Peyer's patch (tissue), 4 donors: ENCODE measurements at regions not wholly inside any gene's neighbourhood (a gene's known extent, or its start where the extent isn't known, plus 50 kb on each side); places are given as distances from the start of the nearest gene placed in this dataset.

Experiments
- DNase-seq, 3 donors: peaks; one replicate each; pipeline ENCODE4 v3.0.0-alpha.2; 2017 to 2019
- H3K27ac ChIP-seq, 4 donors: fragments of 200-600 bp; sonication (generic); one replicate each; pipeline ENCODE4 v1.5.1; 2016 to 2019
- H3K27me3 ChIP-seq, 2 donors: fragments of 200-600 bp; sonication (generic); one replicate each; pipeline ENCODE4 v1.5.1; 2019
- H3K36me3 ChIP-seq, 3 donors: fragments of 200-600 bp; sonication (generic); one replicate each; pipeline ENCODE4 v1.5.1; 2016 to 2019
- H3K4me1 ChIP-seq, 4 donors: fragments of 200-600 bp; sonication (generic); one replicate each; pipeline ENCODE4 v1.5.1; 2016 to 2019
- H3K4me3 ChIP-seq, 4 donors: fragments of 200-600 bp; sonication (generic); 1 replicate in 3 of 4; 2 replicates in 1 of 4; pipeline ENCODE4 v1.5.1; 2016 to 2019; ENCODE audit warnings: mild to moderate bottlenecking in 1 of 4
- H3K9me3 ChIP-seq, 4 donors: fragments of 200-600 bp; sonication (generic); one replicate each; pipeline ENCODE4 v1.5.1; 2016 to 2019; ENCODE audit warnings: mild to moderate bottlenecking in 1 of 4
- POLR2A ChIP-seq, 2 donors: fragments of 450-650 bp; IDR thresholded peaks; one replicate each; pipeline ENCODE4 v1.5.1; 2017; ENCODE audit warnings: antibody characterized with exemption in 2 of 2, mild to moderate bottlenecking in 2 of 2, moderate library complexity in 2 of 2
- TF ChIP-seq, protein P1 (sequence below), 6 experiments: fragments of 450-650 bp in 4 of 6; fragments of 200-600 bp in 2 of 6; sonication (generic) in 1 of 6; IDR thresholded peaks; one replicate each; pipeline ENCODE4 v1.5.1; 2017 to 2019; ENCODE audit warnings: antibody characterized with exemption in 6 of 6, mild to moderate bottlenecking in 3 of 6, moderate library complexity in 1 of 6

DNA sequence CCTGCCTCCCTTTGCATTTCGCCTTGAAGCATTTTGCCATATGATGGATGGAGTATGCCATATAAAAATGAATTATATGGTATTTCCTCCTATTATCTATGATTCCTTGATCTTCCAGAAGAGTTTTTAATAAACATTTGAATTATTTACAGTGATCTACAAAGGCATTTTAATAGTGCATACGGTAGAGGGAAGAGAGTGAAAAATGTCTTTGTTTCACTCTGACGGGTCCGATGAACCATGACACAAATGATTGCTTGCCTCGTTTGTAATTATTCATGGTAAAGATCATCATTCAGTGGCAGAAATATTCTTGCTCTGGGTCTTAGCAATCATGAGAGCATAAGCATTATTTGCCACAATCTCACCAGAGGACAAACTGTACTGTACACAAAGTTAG is 1010.9 kb downstream of the NTRK3 start:
- no peaks in the 10 kb centered on the region for H3K4me1 ChIP-seq
- no peaks in the 10 kb centered on the region for H3K36me3 ChIP-seq
- no peak for TF ChIP-seq POLR2A (IDR thresholded peaks at IDR 0.05)
- no peak for DNase-seq
- no peaks in the 10 kb centered on the region for H3K9me3 ChIP-seq
- H3K4me3 ChIP-seq = no peak overlapping the region
- H3K27me3 ChIP-seq = no peaks in the 10 kb centered on the region
- no peak overlapping the region for H3K27ac ChIP-seq

DNA sequence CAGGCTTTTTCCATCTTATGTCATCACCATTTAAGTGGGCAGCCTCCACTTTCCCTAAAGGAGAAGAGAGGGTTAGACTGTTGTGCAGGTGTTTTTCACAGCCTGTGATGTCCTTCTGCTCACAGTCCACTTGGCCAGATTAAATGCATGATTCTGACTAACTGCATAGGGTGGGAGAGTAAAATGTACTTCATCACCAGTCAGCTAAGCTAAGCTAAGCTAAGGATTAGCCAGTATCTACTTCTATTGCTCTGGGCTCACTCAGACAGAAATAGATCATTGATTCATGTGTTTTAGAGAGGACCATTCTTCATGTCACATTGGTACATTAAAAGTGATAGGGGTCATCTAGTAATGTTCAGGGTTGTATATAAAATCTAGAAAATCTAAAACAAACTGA is 1013.1 kb downstream of the NTRK3 start:
- no peaks in the 10 kb centered on the region for H3K9me3 ChIP-seq
- no peak overlapping the region for H3K4me3 ChIP-seq
- no peak for TF ChIP-seq POLR2A (IDR thresholded peaks at IDR 0.05)
- TF ChIP-seq, protein P1, sequence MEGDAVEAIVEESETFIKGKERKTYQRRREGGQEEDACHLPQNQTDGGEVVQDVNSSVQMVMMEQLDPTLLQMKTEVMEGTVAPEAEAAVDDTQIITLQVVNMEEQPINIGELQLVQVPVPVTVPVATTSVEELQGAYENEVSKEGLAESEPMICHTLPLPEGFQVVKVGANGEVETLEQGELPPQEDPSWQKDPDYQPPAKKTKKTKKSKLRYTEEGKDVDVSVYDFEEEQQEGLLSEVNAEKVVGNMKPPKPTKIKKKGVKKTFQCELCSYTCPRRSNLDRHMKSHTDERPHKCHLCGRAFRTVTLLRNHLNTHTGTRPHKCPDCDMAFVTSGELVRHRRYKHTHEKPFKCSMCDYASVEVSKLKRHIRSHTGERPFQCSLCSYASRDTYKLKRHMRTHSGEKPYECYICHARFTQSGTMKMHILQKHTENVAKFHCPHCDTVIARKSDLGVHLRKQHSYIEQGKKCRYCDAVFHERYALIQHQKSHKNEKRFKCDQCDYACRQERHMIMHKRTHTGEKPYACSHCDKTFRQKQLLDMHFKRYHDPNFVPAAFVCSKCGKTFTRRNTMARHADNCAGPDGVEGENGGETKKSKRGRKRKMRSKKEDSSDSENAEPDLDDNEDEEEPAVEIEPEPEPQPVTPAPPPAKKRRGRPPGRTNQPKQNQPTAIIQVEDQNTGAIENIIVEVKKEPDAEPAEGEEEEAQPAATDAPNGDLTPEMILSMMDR (IDR thresholded peaks at IDR 0.05) = no peak
- no peak overlapping the region for H3K27ac ChIP-seq
- H3K36me3 ChIP-seq = no peaks in the 10 kb centered on the region
- H3K4me1 ChIP-seq = no peaks in the 10 kb centered on the region
- no peaks in the 10 kb centered on the region for H3K27me3 ChIP-seq
- no peak for DNase-seq

DNA sequence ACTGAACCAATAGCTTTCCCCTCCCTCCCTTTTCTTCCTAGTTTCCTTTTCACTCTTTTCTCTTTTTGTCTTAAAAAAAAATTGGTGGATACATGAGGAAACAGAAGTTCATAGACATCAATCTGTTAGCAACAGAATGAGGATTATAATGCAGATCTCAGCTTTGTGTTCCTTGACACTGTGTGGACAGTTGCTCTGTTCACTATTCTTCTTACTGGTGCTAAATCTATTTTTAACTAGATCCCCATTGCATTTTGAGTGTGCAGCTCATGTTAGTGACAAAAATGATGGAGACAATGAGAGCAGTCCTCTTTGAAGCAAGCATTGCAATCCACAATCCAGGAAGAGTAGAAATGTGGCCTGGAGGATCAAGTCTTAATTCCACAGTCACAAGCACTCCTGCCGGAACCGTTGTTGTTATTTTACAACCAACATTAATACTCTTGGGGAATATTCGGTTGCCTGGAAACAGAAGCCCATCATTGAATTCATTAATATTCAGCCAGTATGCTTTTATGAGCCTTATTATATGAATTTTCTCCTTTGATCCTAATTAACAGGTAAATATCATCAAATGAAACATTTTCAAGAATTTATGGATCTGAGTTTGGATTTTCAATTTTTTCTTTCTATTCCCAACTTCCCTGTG is 1016.8 kb downstream of the NTRK3 start:
- Histone ChIP-seq H3K9me3 (no peaks in the 10 kb centered on the region), H3K36me3 (no peaks in the 10 kb centered on the region), H3K27me3 (no peaks in the 10 kb centered on the region), H3K4me1 (no peaks in the 10 kb centered on the region), H3K4me3 (no peak overlapping the region), H3K27ac (no peak overlapping the region)
- DNase-seq = no peak
- no peak for TF ChIP-seq POLR2A (IDR thresholded peaks at IDR 0.05)
- TF ChIP-seq, protein P1 (IDR thresholded peaks at IDR 0.05) = no peak

DNA sequence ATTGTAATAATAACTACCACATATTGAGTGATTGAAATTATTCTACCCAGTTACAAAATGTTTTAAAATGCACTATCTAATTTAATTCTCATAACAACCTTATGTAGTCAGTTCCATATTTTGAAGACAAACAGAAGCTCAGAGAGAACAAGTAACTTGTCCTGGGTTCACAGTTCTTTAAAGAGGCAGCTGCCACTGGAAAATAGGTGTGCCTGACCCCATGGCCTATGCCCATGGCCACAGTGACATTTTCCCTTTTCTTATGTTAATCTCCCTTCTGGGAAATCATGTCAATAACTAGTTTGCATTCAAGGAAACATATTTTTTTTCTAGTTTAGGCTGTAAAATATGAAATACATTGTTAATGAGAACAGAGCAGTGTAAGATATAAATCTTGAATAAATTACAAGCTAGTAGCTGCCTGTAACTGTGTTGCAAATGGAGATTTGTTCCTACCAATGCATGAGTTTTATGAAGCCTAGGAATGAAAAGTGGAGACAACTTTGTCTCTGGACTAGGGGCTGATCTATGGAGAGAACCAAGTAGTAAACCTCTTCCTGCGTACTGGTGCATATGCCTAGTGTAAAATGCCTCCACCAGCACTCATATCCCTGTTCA is 1018.0 kb downstream of the NTRK3 start:
- Histone ChIP-seq H3K27ac (no peak overlapping the region), H3K4me1 (no peaks in the 10 kb centered on the region), H3K4me3 (no peak overlapping the region), H3K9me3 (no peaks in the 10 kb centered on the region), H3K27me3 (no peaks in the 10 kb centered on the region), H3K36me3 (no peaks in the 10 kb centered on the region)
- TF ChIP-seq, protein P1 (IDR thresholded peaks at IDR 0.05) = no peak
- TF ChIP-seq POLR2A (IDR thresholded peaks at IDR 0.05) = no peak
- no peak for DNase-seq

DNA sequence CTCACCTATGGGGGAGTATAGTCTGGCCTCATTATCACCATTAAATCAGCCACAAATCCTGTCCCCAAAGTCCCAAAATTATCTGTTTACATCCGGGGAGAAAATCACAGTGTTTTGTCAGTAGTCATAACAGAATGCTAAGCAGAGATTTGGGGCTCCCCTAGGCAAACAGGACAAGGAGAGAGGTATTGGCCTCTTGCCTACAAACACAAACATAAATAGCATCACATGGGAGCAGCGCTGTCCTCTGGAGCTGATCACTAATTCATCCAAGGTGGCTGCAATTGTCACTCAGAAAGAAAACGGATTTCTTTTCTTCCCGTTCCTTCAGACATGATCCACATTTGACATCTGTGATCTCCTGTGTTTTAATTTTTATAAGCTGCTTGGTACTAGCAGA is 1028.1 kb downstream of the NTRK3 start:
- Histone ChIP-seq H3K27ac (no peak overlapping the region), H3K36me3 (no peaks in the 10 kb centered on the region), H3K4me3 (no peak overlapping the region), H3K9me3 (no peaks in the 10 kb centered on the region), H3K4me1 (no peaks in the 10 kb centered on the region), H3K27me3 (no peaks in the 10 kb centered on the region)
- no peak for TF ChIP-seq POLR2A (IDR thresholded peaks at IDR 0.05)
- TF ChIP-seq, protein P1 (IDR thresholded peaks at IDR 0.05) = no peak
- DNase-seq = no peak

DNA sequence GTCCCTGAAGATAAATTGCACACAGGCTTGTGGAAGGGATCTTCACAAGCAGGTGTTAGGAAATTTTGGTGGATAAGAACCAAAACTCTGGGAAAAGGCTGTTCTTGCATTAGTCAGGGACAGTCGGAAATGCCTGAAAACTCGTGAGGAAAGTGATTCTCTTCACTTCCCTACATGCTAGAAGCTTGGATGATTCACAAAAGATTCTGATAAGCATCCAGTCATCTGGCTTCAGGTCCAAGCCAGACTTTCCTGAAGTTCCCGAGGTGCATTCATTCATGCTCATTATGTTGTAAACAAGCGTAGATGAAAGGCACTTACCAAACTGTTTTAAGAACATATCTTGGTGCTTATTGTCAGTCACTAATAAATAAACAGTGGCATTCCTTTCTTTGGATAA is 1028.7 kb downstream of the NTRK3 start:
- Histone ChIP-seq H3K27ac (no peak overlapping the region), H3K4me1 (no peaks in the 10 kb centered on the region), H3K27me3 (no peaks in the 10 kb centered on the region), H3K36me3 (no peaks in the 10 kb centered on the region), H3K9me3 (no peaks in the 10 kb centered on the region), H3K4me3 (no peak overlapping the region)
- DNase-seq = no peak
- TF ChIP-seq POLR2A (IDR thresholded peaks at IDR 0.05) = no peak
- TF ChIP-seq, protein P1 (IDR thresholded peaks at IDR 0.05) = no peak
